Left lung (tissue), 4 donors: ENCODE measurements at regions not wholly inside any gene's neighbourhood (a gene's known extent, or its start where the extent isn't known, plus 50 kb on each side); places are given as distances from the start of the nearest gene placed in this dataset.

Experiments
- ATAC-seq: fragments of 200-7000 bp; cut with Tn5 transposase; one replicate; pipeline ENCODE4 v1.9.1; 2020; ENCODE audit warnings: moderate library complexity
- DNase-seq, 4 donors: peaks; one replicate each; pipeline ENCODE4 v3.0.0-alpha.2; 2013 to 2020
- H3K27ac ChIP-seq, 2 donors: fragments of 200-600 bp; sonication (generic) in 1 of 2; one replicate each; pipeline versions ENCODE4 v1.5.0 to v1.8.0; 2020 to 2021
- H3K27me3 ChIP-seq, 2 donors: fragments of 200-600 bp; sonication (generic) in 1 of 2; one replicate each; pipeline versions ENCODE4 v1.5.0 to v1.8.0; 2020 to 2021
- H3K36me3 ChIP-seq, 2 donors: fragments of 200-600 bp; sonication (generic) in 1 of 2; one replicate each; pipeline versions ENCODE4 v1.5.0 to v1.8.0; 2020 to 2021
- H3K4me1 ChIP-seq, 2 donors: fragments of 200-600 bp; one replicate each; pipeline ENCODE4 v1.8.0; 2021
- H3K4me3 ChIP-seq, 2 donors: fragments of 200-600 bp; sonication (generic) in 1 of 2; one replicate each; pipeline versions ENCODE4 v1.5.0 to v1.8.0; 2020 to 2021; ENCODE audit warnings: mild to moderate bottlenecking in 1 of 2
- H3K9me3 ChIP-seq, 2 donors: fragments of 200-600 bp; sonication (generic) in 1 of 2; one replicate each; pipeline versions ENCODE4 v1.5.0 to v1.8.0; 2020 to 2021
- intact Hi-C, 2 donors: fragments of 100-400 bp; cut with DNase I; formaldehyde crosslinking; loops; one replicate each; pipeline versions ENCODE4 v1.11.2 to v1.14.2; 2022
- TF ChIP-seq, protein P1 (sequence below), 2 donors: fragments of 200-600 bp; sonication (generic) in 1 of 2; IDR thresholded peaks; one replicate each; pipeline versions ENCODE4 v1.5.0 to v1.8.0; 2021; ENCODE audit warnings: antibody characterized with exemption in 2 of 2
- donor health status: DM: no; HTN: yes; CAD: no.
- donor health status: DM: no; HTN: no; CAD: no.

DNA sequence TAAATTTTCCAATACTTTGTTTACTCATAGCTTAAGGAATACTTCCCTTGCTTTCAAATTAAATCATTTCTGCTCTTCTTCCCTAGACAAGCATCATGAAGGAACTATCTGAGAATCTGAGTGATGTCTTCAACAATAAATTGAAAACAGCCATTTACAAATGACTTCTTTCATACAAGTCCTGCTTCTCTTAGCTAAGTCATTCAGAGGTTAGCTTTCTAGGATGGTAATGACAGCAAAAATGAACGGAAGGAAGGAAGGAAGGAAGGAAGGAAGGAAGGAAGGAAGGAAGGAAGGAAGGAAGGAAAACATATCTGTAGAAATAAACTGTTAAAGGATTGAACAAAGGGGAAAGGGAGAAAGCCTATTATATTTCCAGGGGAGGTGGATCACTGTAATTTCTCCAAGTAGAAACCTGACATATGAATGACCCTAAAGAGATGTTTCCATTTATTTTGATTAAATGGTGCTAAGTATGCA, 335.0 kb upstream of the KYNU start:
- H3K27me3 ChIP-seq = no peaks in the 10 kb centered on the region
- H3K9me3 ChIP-seq = peaks cover 0 to 7% of the 10 kb centered on the region in 2 donors
- H3K36me3 ChIP-seq = no peaks in the 10 kb centered on the region
- ATAC-seq (no peak), DNase-seq (no peak)
- no peak overlapping the region for H3K27ac ChIP-seq
- intact Hi-C loops = no loop called here
- H3K4me1 ChIP-seq = no peaks in the 10 kb centered on the region
- no peak overlapping the region for H3K4me3 ChIP-seq
- TF ChIP-seq, protein P1, sequence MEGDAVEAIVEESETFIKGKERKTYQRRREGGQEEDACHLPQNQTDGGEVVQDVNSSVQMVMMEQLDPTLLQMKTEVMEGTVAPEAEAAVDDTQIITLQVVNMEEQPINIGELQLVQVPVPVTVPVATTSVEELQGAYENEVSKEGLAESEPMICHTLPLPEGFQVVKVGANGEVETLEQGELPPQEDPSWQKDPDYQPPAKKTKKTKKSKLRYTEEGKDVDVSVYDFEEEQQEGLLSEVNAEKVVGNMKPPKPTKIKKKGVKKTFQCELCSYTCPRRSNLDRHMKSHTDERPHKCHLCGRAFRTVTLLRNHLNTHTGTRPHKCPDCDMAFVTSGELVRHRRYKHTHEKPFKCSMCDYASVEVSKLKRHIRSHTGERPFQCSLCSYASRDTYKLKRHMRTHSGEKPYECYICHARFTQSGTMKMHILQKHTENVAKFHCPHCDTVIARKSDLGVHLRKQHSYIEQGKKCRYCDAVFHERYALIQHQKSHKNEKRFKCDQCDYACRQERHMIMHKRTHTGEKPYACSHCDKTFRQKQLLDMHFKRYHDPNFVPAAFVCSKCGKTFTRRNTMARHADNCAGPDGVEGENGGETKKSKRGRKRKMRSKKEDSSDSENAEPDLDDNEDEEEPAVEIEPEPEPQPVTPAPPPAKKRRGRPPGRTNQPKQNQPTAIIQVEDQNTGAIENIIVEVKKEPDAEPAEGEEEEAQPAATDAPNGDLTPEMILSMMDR (IDR thresholded peaks at IDR 0.05) = no peak

DNA sequence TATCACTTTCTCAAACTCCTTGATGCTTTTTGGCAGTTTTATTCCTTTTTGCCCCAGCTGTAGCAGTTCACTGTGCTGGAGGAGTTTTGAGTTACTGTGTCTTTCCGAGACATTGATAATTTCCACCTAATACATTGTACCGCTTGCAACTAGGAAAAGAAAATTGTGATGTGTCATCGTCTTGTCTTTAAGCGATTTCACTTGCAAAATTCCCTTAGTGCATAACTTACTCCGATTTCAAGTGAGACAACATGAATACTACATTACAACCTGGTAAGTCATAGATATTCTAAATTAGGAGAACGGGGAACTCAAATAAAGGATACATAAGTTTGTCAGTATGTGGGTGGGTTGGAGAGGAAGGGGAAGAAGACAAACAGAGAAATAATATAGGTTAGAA, 340.5 kb upstream of the KYNU start:
- Histone ChIP-seq H3K9me3 (no peaks in the 10 kb centered on the region), H3K4me3 (no peak overlapping the region), H3K27ac (no peak overlapping the region), H3K27me3 (no peaks in the 10 kb centered on the region), H3K4me1 (no peaks in the 10 kb centered on the region), H3K36me3 (no peaks in the 10 kb centered on the region)
- ATAC-seq (no peak), DNase-seq (no peak)
- intact Hi-C loops = no loop called here
- TF ChIP-seq, protein P1 (IDR thresholded peaks at IDR 0.05) = no peak

DNA sequence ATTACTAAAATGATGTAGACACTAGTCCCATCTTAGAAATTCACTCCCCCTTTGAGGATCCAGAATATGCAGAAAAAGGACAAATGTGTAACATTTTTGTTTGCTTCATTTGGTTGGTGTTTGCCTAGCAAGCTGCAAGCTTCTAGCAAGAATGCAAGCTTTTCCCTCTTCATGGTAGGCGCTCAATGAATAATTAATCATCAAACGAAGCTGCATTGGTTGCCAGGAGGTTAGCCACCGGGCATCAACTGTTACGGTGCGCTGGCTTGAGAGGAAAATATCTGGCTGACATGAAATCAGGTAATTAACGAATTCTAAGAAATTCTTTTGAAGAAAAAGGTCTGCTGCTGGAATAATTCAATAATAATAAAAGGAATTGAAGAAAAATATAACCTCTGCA, 341.0 kb upstream of the KYNU start:
- H3K4me1 ChIP-seq = no peaks in the 10 kb centered on the region
- TF ChIP-seq, protein P1 (IDR thresholded peaks at IDR 0.05) = no peak
- no peak overlapping the region for H3K27ac ChIP-seq
- ATAC-seq (no peak), DNase-seq (no peak)
- no peaks in the 10 kb centered on the region for H3K36me3 ChIP-seq
- intact Hi-C loops = no loop called here
- no peak overlapping the region for H3K4me3 ChIP-seq
- H3K27me3 ChIP-seq = no peaks in the 10 kb centered on the region
- no peaks in the 10 kb centered on the region for H3K9me3 ChIP-seq

DNA sequence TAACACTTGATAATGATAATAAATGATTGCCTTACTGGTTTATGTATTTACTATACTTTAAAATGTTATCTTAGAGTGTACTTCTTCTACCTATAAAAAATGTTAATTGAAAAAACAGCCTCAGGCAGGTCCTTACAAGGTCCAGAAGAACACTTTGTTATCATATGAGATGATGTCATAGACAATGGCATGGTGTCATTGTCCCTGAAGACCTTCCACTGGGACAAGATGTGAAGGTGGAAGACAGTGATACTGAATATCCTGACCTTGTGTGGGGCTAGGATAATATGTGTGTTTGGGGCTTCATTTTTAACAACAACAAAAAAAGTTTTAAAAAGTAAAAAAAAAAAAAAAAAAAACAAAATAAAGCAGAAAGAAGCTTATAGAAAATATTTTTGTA, 342.2 kb upstream of the KYNU start:
- Histone ChIP-seq H3K27me3 (no peaks in the 10 kb centered on the region), H3K27ac (no peak overlapping the region), H3K4me3 (no peak overlapping the region), H3K36me3 (no peaks in the 10 kb centered on the region), H3K9me3 (no peaks in the 10 kb centered on the region), H3K4me1 (no peaks in the 10 kb centered on the region)
- intact Hi-C loops = no loop called here
- no peak for ATAC-seq
- TF ChIP-seq, protein P1 (IDR thresholded peaks at IDR 0.05) = no peak
- no peak for DNase-seq

DNA sequence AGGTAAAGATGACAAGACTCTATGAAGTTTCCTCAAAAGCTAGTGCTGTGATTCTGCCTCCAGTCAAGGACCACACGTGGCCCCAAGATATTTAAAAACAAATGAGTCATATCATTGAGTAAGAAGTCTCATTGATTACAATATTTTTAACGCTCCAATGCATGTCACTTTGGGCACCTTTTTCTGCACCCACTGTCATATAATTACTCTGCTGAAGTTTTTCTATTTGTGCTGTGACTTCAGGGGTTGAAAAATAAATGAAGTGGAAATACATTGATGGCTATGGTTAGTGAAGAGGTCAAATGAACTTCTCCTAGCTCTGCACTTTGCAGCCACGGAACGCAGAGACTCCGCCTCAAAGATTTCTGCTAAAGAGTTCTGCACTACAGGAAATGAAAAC, 344.3 kb upstream of the KYNU start:
- DNase-seq = no peak

More for the DNA sequence above, 344.3 kb upstream of the KYNU start:
- Histone ChIP-seq H3K4me1 (no peaks in the 10 kb centered on the region), H3K27ac (no peak overlapping the region), H3K9me3 (no peaks in the 10 kb centered on the region), H3K36me3 (no peaks in the 10 kb centered on the region), H3K4me3 (no peak overlapping the region), H3K27me3 (no peaks in the 10 kb centered on the region)
- TF ChIP-seq, protein P1 (IDR thresholded peaks at IDR 0.05) = no peak
- no peak for ATAC-seq
- intact Hi-C loops = no loop called here
